ENCODE measurements at regions not wholly inside any gene's neighbourhood (a gene's known extent, or its start where the extent isn't known, plus 50 kb on each side); places are given as distances from the start of the nearest gene placed in this dataset.

- H3K36me3 ChIP-seq (ENCODE audit: insufficient read depth, low read length): no peaks in the 10 kb centered on the region
- H3K4me1 ChIP-seq (ENCODE audit: insufficient read depth, low read length): peaks cover 21% of the 10 kb centered on the region
- H3K9me3 ChIP-seq (ENCODE audit: low read length): no peaks in the 10 kb centered on the region
- no peaks in the 10 kb centered on the region for H3K27me3 ChIP-seq (ENCODE audit: insufficient read depth, low read length)
- H3K4me3 ChIP-seq (ENCODE audit: low read length): no peak overlapping the region
- H2AFZ ChIP-seq (ENCODE audit: low read depth, low read length): no peak overlapping the region
Measured at GRCh38 chr2:38176619-38177021, 100.7 kb upstream of the CYP1B1 start.

- H3K4me1 ChIP-seq (ENCODE audit: insufficient read depth, low read length): peaks cover 21% of the 10 kb centered on the region
- no peaks in the 10 kb centered on the region for H3K9me3 ChIP-seq (ENCODE audit: low read length)
- no peak overlapping the region for H3K4me3 ChIP-seq (ENCODE audit: low read length)
- H3K36me3 ChIP-seq (ENCODE audit: insufficient read depth, low read length): no peaks in the 10 kb centered on the region
- H3K27me3 ChIP-seq (ENCODE audit: insufficient read depth, low read length): no peaks in the 10 kb centered on the region
- H2AFZ ChIP-seq (ENCODE audit: low read depth, low read length): no peak overlapping the region
Measured at GRCh38 chr2:38174646-38175423, 98.9 kb upstream of the CYP1B1 start.

- Histone ChIP-seq H3K36me3 (ENCODE audit: insufficient read depth, low read length) (no peaks in the 10 kb centered on the region), H3K4me1 (ENCODE audit: insufficient read depth, low read length) (peaks cover 17% of the 10 kb centered on the region), H3K9me3 (ENCODE audit: low read length) (no peaks in the 10 kb centered on the region), H3K4me3 (ENCODE audit: low read length) (no peak overlapping the region), H3K27me3 (ENCODE audit: insufficient read depth, low read length) (no peaks in the 10 kb centered on the region), H2AFZ (ENCODE audit: low read depth, low read length) (no peak overlapping the region)
Measured at GRCh38 chr2:38174131-38174530, 98.2 kb upstream of the CYP1B1 start.

- H3K4me1 ChIP-seq (ENCODE audit: insufficient read depth, low read length): peaks cover 12% of the 10 kb centered on the region
- H3K27me3 ChIP-seq (ENCODE audit: insufficient read depth, low read length): no peaks in the 10 kb centered on the region
- no peaks in the 10 kb centered on the region for H3K9me3 ChIP-seq (ENCODE audit: low read length)
- H2AFZ ChIP-seq (ENCODE audit: low read depth, low read length): no peak overlapping the region
- no peaks in the 10 kb centered on the region for H3K36me3 ChIP-seq (ENCODE audit: insufficient read depth, low read length)
- no peak overlapping the region for H3K4me3 ChIP-seq (ENCODE audit: low read length)
Measured at GRCh38 chr2:38173683-38174082, 97.7 kb upstream of the CYP1B1 start.

- no peaks in the 10 kb centered on the region for H3K27me3 ChIP-seq (ENCODE audit: insufficient read depth, low read length)
- H2AFZ ChIP-seq (ENCODE audit: low read depth, low read length): no peak overlapping the region
- no peaks in the 10 kb centered on the region for H3K36me3 ChIP-seq (ENCODE audit: insufficient read depth, low read length)
- H3K4me3 ChIP-seq (ENCODE audit: low read length): no peak overlapping the region
- peaks cover 3% of the 10 kb centered on the region for H3K4me1 ChIP-seq (ENCODE audit: insufficient read depth, low read length)
- no peaks in the 10 kb centered on the region for H3K9me3 ChIP-seq (ENCODE audit: low read length)
Measured at GRCh38 chr2:38171208-38171855, 95.4 kb upstream of the CYP1B1 start.

GRCh38 chr2:38170733-38171132 lies 94.8 kb upstream of the CYP1B1 start:
- Histone ChIP-seq H3K9me3 (ENCODE audit: low read length) (no peaks in the 10 kb centered on the region), H3K36me3 (ENCODE audit: insufficient read depth, low read length) (no peaks in the 10 kb centered on the region), H3K4me3 (ENCODE audit: low read length) (no peak overlapping the region), H2AFZ (ENCODE audit: low read depth, low read length) (no peak overlapping the region), H3K4me1 (ENCODE audit: insufficient read depth, low read length) (peaks cover 2% of the 10 kb centered on the region), H3K27me3 (ENCODE audit: insufficient read depth, low read length) (no peaks in the 10 kb centered on the region)

- Histone ChIP-seq H3K36me3 (ENCODE audit: insufficient read depth, low read length) (no peaks in the 10 kb centered on the region), H2AFZ (ENCODE audit: low read depth, low read length) (no peak overlapping the region), H3K27me3 (ENCODE audit: insufficient read depth, low read length) (no peaks in the 10 kb centered on the region), H3K4me1 (ENCODE audit: insufficient read depth, low read length) (peaks cover 2% of the 10 kb centered on the region), H3K9me3 (ENCODE audit: low read length) (no peaks in the 10 kb centered on the region), H3K4me3 (ENCODE audit: low read length) (no peak overlapping the region)
Measured at GRCh38 chr2:38170067-38170466, 94.1 kb upstream of the CYP1B1 start.

- H3K4me3 ChIP-seq (ENCODE audit: low read length): no peak overlapping the region
- no peaks in the 10 kb centered on the region for H3K36me3 ChIP-seq (ENCODE audit: insufficient read depth, low read length)
- no peaks in the 10 kb centered on the region for H3K4me1 ChIP-seq (ENCODE audit: insufficient read depth, low read length)
- no peaks in the 10 kb centered on the region for H3K9me3 ChIP-seq (ENCODE audit: low read length)
- H2AFZ ChIP-seq (ENCODE audit: low read depth, low read length): no peak overlapping the region
- H3K27me3 ChIP-seq (ENCODE audit: insufficient read depth, low read length): no peaks in the 10 kb centered on the region
Measured at GRCh38 chr2:38168710-38169480, 92.9 kb upstream of the CYP1B1 start.

GRCh38 chr2:38167968-38168350 lies 92.0 kb upstream of the CYP1B1 start:
- H3K27me3 ChIP-seq (ENCODE audit: insufficient read depth, low read length): no peaks in the 10 kb centered on the region
- H3K4me3 ChIP-seq (ENCODE audit: low read length): no peak overlapping the region
- H3K9me3 ChIP-seq (ENCODE audit: low read length): no peaks in the 10 kb centered on the region
- H3K4me1 ChIP-seq (ENCODE audit: insufficient read depth, low read length): no peaks in the 10 kb centered on the region
- H2AFZ ChIP-seq (ENCODE audit: low read depth, low read length): no peak overlapping the region
- no peaks in the 10 kb centered on the region for H3K36me3 ChIP-seq (ENCODE audit: insufficient read depth, low read length)

- no peaks in the 10 kb centered on the region for H3K4me1 ChIP-seq (ENCODE audit: insufficient read depth, low read length)
- H3K4me3 ChIP-seq (ENCODE audit: low read length): no peak overlapping the region
- H3K36me3 ChIP-seq (ENCODE audit: insufficient read depth, low read length): no peaks in the 10 kb centered on the region
- H2AFZ ChIP-seq (ENCODE audit: low read depth, low read length): no peak overlapping the region
- H3K27me3 ChIP-seq (ENCODE audit: insufficient read depth, low read length): no peaks in the 10 kb centered on the region
- H3K9me3 ChIP-seq (ENCODE audit: low read length): no peaks in the 10 kb centered on the region
Measured at GRCh38 chr2:38165698-38166097, 89.7 kb upstream of the CYP1B1 start.

GRCh38 chr2:38164881-38165280 lies 88.9 kb upstream of the CYP1B1 start:
- no peaks in the 10 kb centered on the region for H3K9me3 ChIP-seq (ENCODE audit: low read length)
- H2AFZ ChIP-seq (ENCODE audit: low read depth, low read length): no peak overlapping the region
- no peaks in the 10 kb centered on the region for H3K27me3 ChIP-seq (ENCODE audit: insufficient read depth, low read length)
- no peaks in the 10 kb centered on the region for H3K4me1 ChIP-seq (ENCODE audit: insufficient read depth, low read length)
- H3K36me3 ChIP-seq (ENCODE audit: insufficient read depth, low read length): no peaks in the 10 kb centered on the region
- no peak overlapping the region for H3K4me3 ChIP-seq (ENCODE audit: low read length)

- no peaks in the 10 kb centered on the region for H3K36me3 ChIP-seq (ENCODE audit: insufficient read depth, low read length)
- H3K9me3 ChIP-seq (ENCODE audit: low read length): no peaks in the 10 kb centered on the region
- H3K27me3 ChIP-seq (ENCODE audit: insufficient read depth, low read length): no peaks in the 10 kb centered on the region
- no peak overlapping the region for H2AFZ ChIP-seq (ENCODE audit: low read depth, low read length)
- no peak overlapping the region for H3K4me3 ChIP-seq (ENCODE audit: low read length)
- H3K4me1 ChIP-seq (ENCODE audit: insufficient read depth, low read length): no peaks in the 10 kb centered on the region
Measured at GRCh38 chr2:38163579-38163978, 87.6 kb upstream of the CYP1B1 start.

GRCh38 chr2:38163006-38163405 lies 87.1 kb upstream of the CYP1B1 start:
- H3K36me3 ChIP-seq (ENCODE audit: insufficient read depth, low read length): no peaks in the 10 kb centered on the region
- H3K4me1 ChIP-seq (ENCODE audit: insufficient read depth, low read length): no peaks in the 10 kb centered on the region
- H3K27me3 ChIP-seq (ENCODE audit: insufficient read depth, low read length): no peaks in the 10 kb centered on the region
- H3K4me3 ChIP-seq (ENCODE audit: low read length): no peak overlapping the region
- H3K9me3 ChIP-seq (ENCODE audit: low read length): no peaks in the 10 kb centered on the region
- no peak overlapping the region for H2AFZ ChIP-seq (ENCODE audit: low read depth, low read length)
